ENCODE measurements at regions not wholly inside any gene's neighbourhood (a gene's known extent, or its start where the extent isn't known, plus 50 kb on each side); places are given as distances from the start of the nearest gene placed in this dataset.

DNA sequence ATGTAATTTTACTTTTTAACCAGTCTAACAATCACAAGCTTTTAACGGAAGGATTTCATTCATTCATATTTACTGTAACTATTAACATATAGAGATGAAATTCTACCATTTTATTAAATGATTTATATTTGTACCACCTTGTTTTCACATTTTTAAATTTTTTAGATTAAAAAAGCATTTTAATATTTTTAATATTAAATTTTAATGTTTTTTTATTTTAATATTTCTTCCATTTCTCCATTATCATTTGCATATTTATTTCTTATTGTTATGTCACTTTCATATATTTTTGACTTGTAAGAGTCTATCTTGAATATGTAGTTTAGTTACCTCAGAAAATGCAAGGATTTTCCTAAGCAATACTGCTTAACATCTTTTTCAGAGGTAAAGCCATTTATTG lies 1034.0 kb upstream of the PTPRD start:
- H3K4me1 ChIP-seq: no peaks in the 10 kb centered on the region

DNA sequence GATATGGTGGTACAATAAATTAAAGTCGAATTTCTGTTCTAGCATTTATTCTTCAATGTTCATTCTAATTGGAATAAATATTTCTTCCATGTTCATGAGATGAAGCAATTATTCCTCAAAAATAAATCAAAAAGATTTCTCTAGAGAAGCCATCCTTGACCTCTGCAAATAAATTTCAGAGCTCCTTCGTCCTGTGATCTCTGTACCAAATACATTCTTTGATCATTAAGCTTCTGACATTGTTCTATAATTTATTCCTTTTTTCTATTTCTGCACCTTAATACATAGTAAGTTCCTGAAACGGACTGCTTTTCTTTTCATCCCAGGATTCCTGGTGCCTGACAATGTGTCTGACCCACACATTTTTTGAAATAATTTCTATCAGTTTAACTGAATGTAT lies 1039.3 kb upstream of the TYRP1 start:
- no peaks in the 10 kb centered on the region for H3K4me1 ChIP-seq
- H3K36me3 ChIP-seq: no peaks in the 10 kb centered on the region
- no peaks in the 10 kb centered on the region for H3K9me3 ChIP-seq
- TF ChIP-seq, protein P1, sequence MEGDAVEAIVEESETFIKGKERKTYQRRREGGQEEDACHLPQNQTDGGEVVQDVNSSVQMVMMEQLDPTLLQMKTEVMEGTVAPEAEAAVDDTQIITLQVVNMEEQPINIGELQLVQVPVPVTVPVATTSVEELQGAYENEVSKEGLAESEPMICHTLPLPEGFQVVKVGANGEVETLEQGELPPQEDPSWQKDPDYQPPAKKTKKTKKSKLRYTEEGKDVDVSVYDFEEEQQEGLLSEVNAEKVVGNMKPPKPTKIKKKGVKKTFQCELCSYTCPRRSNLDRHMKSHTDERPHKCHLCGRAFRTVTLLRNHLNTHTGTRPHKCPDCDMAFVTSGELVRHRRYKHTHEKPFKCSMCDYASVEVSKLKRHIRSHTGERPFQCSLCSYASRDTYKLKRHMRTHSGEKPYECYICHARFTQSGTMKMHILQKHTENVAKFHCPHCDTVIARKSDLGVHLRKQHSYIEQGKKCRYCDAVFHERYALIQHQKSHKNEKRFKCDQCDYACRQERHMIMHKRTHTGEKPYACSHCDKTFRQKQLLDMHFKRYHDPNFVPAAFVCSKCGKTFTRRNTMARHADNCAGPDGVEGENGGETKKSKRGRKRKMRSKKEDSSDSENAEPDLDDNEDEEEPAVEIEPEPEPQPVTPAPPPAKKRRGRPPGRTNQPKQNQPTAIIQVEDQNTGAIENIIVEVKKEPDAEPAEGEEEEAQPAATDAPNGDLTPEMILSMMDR (IDR thresholded peaks at IDR 0.05): no peak
- DNase-seq (no peak), ATAC-seq (no peak)
- H3K4me3 ChIP-seq: no peak overlapping the region
- no peaks in the 10 kb centered on the region for H3K27me3 ChIP-seq (ENCODE audit: low read depth)
- intact Hi-C loops (cut with DNase I): no loop called here
- no peak overlapping the region for H3K27ac ChIP-seq

More for the DNA sequence above, 1034.0 kb upstream of the PTPRD start:
- DNase-seq (no peak), ATAC-seq (no peak)
- Histone ChIP-seq H3K36me3 (no peaks in the 10 kb centered on the region), H3K9me3 (no peaks in the 10 kb centered on the region), H3K27ac (no peak overlapping the region), H3K27me3 (ENCODE audit: low read depth) (no peaks in the 10 kb centered on the region), H3K4me3 (no peak overlapping the region)
- intact Hi-C loops (cut with DNase I): no loop called here
- TF ChIP-seq, protein P1 (IDR thresholded peaks at IDR 0.05): no peak

DNA sequence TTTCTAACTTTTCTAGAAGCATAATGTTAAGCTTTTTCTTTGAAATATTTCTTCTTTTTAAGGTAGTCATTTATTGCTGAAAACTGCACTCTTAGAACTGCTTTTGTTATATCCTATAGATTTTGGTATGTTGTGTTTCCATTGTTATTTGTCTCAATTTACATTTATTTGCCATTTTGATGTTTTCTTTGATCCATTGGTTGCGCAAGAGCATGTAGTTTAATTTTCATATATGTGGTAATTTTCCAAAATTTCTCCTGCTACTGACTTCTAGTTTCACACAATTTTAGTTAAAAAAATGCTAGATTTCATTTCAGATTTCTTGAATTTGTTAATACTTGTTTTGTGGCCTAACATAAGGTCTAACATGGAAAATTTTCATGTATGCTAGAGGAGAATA lies 1029.3 kb upstream of the TYRP1 start:
- Histone ChIP-seq H3K27me3 (ENCODE audit: low read depth) (no peaks in the 10 kb centered on the region), H3K27ac (no peak overlapping the region), H3K36me3 (no peaks in the 10 kb centered on the region), H3K4me1 (no peaks in the 10 kb centered on the region), H3K4me3 (no peak overlapping the region), H3K9me3 (no peaks in the 10 kb centered on the region)
- DNase-seq (no peak), ATAC-seq (no peak)
- TF ChIP-seq, protein P1 (IDR thresholded peaks at IDR 0.05): no peak
- intact Hi-C loops (cut with DNase I): no loop called here

DNA sequence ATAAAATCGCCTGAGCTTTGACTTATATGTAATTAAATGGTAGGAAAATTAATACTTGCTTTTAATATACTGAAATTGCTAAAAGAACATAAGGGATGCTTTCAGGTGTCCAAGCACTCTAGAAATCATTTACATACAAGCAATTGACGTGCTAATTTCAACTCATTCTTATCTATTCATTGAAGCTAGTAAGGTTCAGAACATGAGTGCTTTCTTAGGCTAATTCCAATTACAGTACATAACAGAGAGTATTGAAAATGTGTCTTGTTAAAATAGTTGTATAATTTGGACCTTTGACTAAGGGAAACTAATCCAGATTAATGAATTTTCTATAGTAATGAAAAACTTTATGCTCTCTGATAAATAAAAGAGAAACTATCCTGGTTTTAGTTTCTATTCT lies 1016.4 kb upstream of the TYRP1 start:
- no peaks in the 10 kb centered on the region for H3K36me3 ChIP-seq
- no peak overlapping the region for H3K4me3 ChIP-seq
- TF ChIP-seq, protein P1 (IDR thresholded peaks at IDR 0.05): no peak
- H3K27ac ChIP-seq: no peak overlapping the region
- intact Hi-C loops (cut with DNase I): no loop called here
- ATAC-seq: no peak
- no peak for DNase-seq
- no peaks in the 10 kb centered on the region for H3K9me3 ChIP-seq
- no peaks in the 10 kb centered on the region for H3K4me1 ChIP-seq
- no peaks in the 10 kb centered on the region for H3K27me3 ChIP-seq (ENCODE audit: low read depth)

DNA sequence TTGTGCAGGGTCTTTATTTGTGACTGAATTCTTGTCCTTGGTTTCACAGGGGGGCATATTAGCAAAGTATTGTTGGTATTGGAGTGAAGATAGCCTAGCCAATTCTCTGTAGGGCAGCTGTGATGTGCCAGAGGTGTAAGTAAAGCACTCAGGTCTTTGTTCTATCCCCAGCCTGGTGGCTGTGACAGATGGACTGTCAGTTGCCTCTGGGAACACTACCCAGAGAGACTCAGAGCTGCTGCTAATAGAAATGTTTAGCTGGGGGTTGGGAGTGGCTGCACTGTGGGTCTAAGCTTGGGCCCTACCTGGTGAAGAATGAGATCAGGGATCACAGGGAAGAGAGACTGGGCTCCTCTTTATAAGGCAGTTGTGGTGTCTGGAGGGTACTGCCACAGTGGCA lies 1006.5 kb upstream of the TYRP1 start:
- intact Hi-C loops (cut with DNase I): no loop called here
- TF ChIP-seq, protein P1 (IDR thresholded peaks at IDR 0.05): no peak
- no peaks in the 10 kb centered on the region for H3K27me3 ChIP-seq (ENCODE audit: low read depth)

DNA sequence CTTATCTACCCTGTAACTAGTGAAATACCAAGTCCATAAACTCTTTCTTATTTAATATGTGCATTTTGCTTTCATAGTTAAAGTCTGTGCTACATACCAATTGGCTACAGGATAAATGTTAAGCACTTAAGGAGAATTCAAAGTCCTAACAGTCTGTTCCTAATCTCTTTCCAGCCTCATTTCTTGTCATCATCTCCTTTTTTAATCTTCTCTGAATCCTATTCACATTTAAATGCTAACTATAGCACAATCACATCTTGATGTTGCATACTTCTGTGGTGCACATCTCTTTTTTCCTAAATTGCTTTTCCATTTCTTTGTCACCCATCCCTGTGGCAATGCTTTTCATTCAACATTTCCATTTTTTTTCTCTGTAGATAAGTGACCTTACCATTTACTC lies 996.1 kb upstream of the TYRP1 start:
- no peaks in the 10 kb centered on the region for H3K9me3 ChIP-seq
- H3K27me3 ChIP-seq (ENCODE audit: low read depth): no peaks in the 10 kb centered on the region
- no peak overlapping the region for H3K27ac ChIP-seq
- no peak for ATAC-seq
- intact Hi-C loops (cut with DNase I): no loop called here
- TF ChIP-seq, protein P1 (IDR thresholded peaks at IDR 0.05): no peak
- no peaks in the 10 kb centered on the region for H3K36me3 ChIP-seq
- no peak overlapping the region for H3K4me3 ChIP-seq
- DNase-seq: no peak
- H3K4me1 ChIP-seq: no peaks in the 10 kb centered on the region

More for the DNA sequence above, 1006.5 kb upstream of the TYRP1 start:
- no peaks in the 10 kb centered on the region for H3K9me3 ChIP-seq
- no peaks in the 10 kb centered on the region for H3K4me1 ChIP-seq
- H3K36me3 ChIP-seq: no peaks in the 10 kb centered on the region
- ATAC-seq: no peak
- no peak for DNase-seq
- no peak overlapping the region for H3K27ac ChIP-seq
- H3K4me3 ChIP-seq: no peak overlapping the region
